GM23248 (cell line): ENCODE measurements at regions not wholly inside any gene's neighbourhood (a gene's known extent, or its start where the extent isn't known, plus 50 kb on each side); places are given as distances from the start of the nearest gene placed in this dataset.

Experiments
- DNase-seq: peaks from one replicate; pipeline ENCODE4 v3.0.0-alpha.2; 2015
- H2AFZ ChIP-seq: fragments of 200-600 bp; sonication (generic); 2 replicates; pipeline ENCODE4 v1.6.1; 2016; ENCODE audit warnings: antibody characterized with exemption
- H3F3A ChIP-seq: fragments of 200-600 bp; sonication (generic); 2 replicates; pipeline ENCODE4 v1.6.1; 2016; ENCODE audit warnings: mild to moderate bottlenecking, antibody characterized with exemption, mixed run types; ENCODE audit not compliant: insufficient read depth
- H3K27ac ChIP-seq: fragments of 200-600 bp; sonication (generic); 2 replicates; pipeline ENCODE4 v1.5.1; 2016; ENCODE audit warnings: mild to moderate bottlenecking
- H3K27me3 ChIP-seq: fragments of 200-600 bp; sonication (generic); replicated peaks from 2 replicates; pipeline ENCODE4 v1.6.1; 2016; ENCODE audit warnings: mild to moderate bottlenecking; ENCODE audit not compliant: insufficient read depth
- H3K36me3 ChIP-seq: fragments of 200-600 bp; sonication (generic); 2 replicates; pipeline ENCODE4 v1.6.1; 2016; ENCODE audit warnings: low read depth, mild to moderate bottlenecking
- H3K4me1 ChIP-seq: fragments of 200-600 bp; sonication (generic); 2 replicates; pipeline ENCODE4 v1.6.1; 2016; ENCODE audit warnings: mild to moderate bottlenecking; ENCODE audit not compliant: insufficient read depth
- H3K4me2 ChIP-seq: fragments of 200-600 bp; sonication (generic); one replicate; pipeline ENCODE4 v1.6.1; 2016; ENCODE audit warnings: mild to moderate bottlenecking; ENCODE audit not compliant: unreplicated experiment
- H3K4me3 ChIP-seq: fragments of 200-600 bp; sonication (generic); 2 replicates; pipeline ENCODE4 v1.5.1; 2016; ENCODE audit warnings: mild to moderate bottlenecking
- H3K79me2 ChIP-seq: fragments of 200-600 bp; sonication (generic); 2 replicates; pipeline ENCODE4 v1.6.1; 2016; ENCODE audit warnings: mild to moderate bottlenecking; ENCODE audit not compliant: insufficient read depth
- H3K9ac ChIP-seq: fragments of 200-600 bp; sonication (generic); 2 replicates; pipeline ENCODE4 v1.6.1; 2016; ENCODE audit warnings: mild to moderate bottlenecking
- H3K9me2 ChIP-seq: fragments of 200-600 bp; sonication (generic); 2 replicates; pipeline ENCODE4 v1.6.1; 2016; ENCODE audit warnings: mixed run types, mild to moderate bottlenecking, moderate library complexity; ENCODE audit not compliant: insufficient read depth
- H3K9me3 ChIP-seq: fragments of 200-600 bp; sonication (generic); one replicate; pipeline ENCODE4 v1.6.1; 2017; ENCODE audit warnings: low read depth
- H4K20me1 ChIP-seq: fragments of 200-600 bp; sonication (generic); 2 replicates; pipeline ENCODE4 v1.6.0; 2016; ENCODE audit not compliant: insufficient read depth
- EZH2 ChIP-seq: fragments of 200-600 bp; sonication (generic); IDR thresholded peaks from 2 replicates; pipeline ENCODE4 v1.6.1; 2018; ENCODE audit warnings: antibody characterized with exemption, mild to moderate bottlenecking; ENCODE audit not compliant: insufficient read depth, poor library complexity, severe bottlenecking
- EZH2phosphoT487 ChIP-seq: fragments of 200-600 bp; sonication (generic); IDR thresholded peaks from 2 replicates; pipeline ENCODE4 v1.6.1; 2018; ENCODE audit warnings: antibody characterized with exemption, moderate library complexity, mild to moderate bottlenecking, low read depth; ENCODE audit not compliant: insufficient read depth
- WGBS, 2 experiments: methylation state at CpG; one replicate each; pipeline ENCODE4 v1.1.6; 2015 to 2017; ENCODE audit warnings: low lambda C conversion rate in 2 of 2, low coverage in 1 of 2; ENCODE audit errors: missing lambda C conversion rate in 2 of 2; 5-methylcytosine and 5-hydroxymethylcytosine counted together
- in situ Hi-C: fragments of 300-500 bp; cut with MboI; formaldehyde crosslinking; loops from 2 replicates; pipeline ENCODE4 v1.15.0; 2020

GRCh38 chr2:155846259-155846658 lies 486.3 kb downstream of the NR4A2 start:
- no peaks in the 10 kb centered on the region for H3F3A ChIP-seq
- no peaks in the 10 kb centered on the region for H4K20me1 ChIP-seq
- H3K4me1 ChIP-seq: no peaks in the 10 kb centered on the region
- in situ Hi-C loops: no loop called here
- no peak overlapping the region for H3K27ac ChIP-seq
- TF ChIP-seq EZH2phosphoT487 (no peak), EZH2 (no peak)
- peaks cover 4% of the 10 kb centered on the region for H3K9me3 ChIP-seq
- no peaks in the 10 kb centered on the region for H3K36me3 ChIP-seq
- H3K4me2 ChIP-seq: no peak overlapping the region
- H3K79me2 ChIP-seq: no peaks in the 10 kb centered on the region
- H3K4me3 ChIP-seq: no peak overlapping the region
- no peak overlapping the region for H2AFZ ChIP-seq
- no peaks in the 10 kb centered on the region for H3K9me2 ChIP-seq
- H3K27me3 ChIP-seq: no peaks in the 10 kb centered on the region
- DNase-seq: no peak
- H3K9ac ChIP-seq: no peak overlapping the region

DNA sequence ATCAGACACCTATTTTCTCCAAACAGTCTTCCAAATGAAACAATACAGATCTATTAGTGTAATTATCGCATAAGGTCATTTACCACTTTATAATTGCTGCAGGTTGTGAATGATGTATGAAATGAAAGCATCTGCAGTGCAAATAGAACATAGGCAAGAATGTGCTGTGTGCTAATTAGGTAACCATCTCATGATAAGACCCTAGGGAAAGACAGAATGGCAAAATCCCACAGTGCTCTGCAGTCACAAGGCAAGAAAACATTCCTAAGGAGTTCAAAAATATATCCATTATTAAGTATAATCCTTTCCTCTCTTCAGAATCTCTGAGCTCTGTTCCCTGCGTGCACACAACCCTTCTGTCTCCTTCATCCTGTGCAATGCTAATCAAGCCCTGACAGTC lies 488.1 kb downstream of the NR4A2 start:
- no peaks in the 10 kb centered on the region for H3K9me3 ChIP-seq
- H4K20me1 ChIP-seq: no peaks in the 10 kb centered on the region
- H3K4me1 ChIP-seq: no peaks in the 10 kb centered on the region
- H2AFZ ChIP-seq: no peak overlapping the region
- no peak for DNase-seq
- H3K36me3 ChIP-seq: no peaks in the 10 kb centered on the region
- no peak for TF ChIP-seq EZH2phosphoT487
- no peak for TF ChIP-seq EZH2
- H3K9me2 ChIP-seq: no peaks in the 10 kb centered on the region
- no peak overlapping the region for H3K4me3 ChIP-seq
- no peaks in the 10 kb centered on the region for H3F3A ChIP-seq
- no peak overlapping the region for H3K9ac ChIP-seq
- no peaks in the 10 kb centered on the region for H3K27me3 ChIP-seq
- H3K4me2 ChIP-seq: no peak overlapping the region
- in situ Hi-C loops: no loop called here
- no peaks in the 10 kb centered on the region for H3K79me2 ChIP-seq
- no peak overlapping the region for H3K27ac ChIP-seq
- 53 to 62% methylated on average over 2 of the region's 2 CpGs for WGBS, 2 experiments

DNA sequence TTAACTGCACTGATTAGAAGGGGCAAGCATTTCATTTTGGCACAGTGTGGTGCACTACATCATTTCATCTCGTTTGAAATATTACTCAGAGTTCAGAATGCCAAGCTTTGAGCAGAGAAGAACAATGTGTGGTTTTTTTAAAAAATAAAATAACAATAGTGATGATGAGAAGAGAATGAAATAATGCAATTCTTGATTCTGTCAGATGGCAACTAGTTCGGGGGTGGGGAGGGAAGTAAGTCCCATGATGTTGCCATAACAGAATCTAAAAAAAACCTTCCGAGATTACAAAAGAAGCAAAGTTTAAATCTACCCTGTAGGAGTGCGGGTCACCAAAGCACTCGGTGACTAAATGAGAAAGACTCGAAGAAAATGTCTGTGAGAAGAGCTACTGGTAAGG lies 490.4 kb downstream of the NR4A2 start:
- no peak overlapping the region for H3K4me2 ChIP-seq
- no peaks in the 10 kb centered on the region for H3K79me2 ChIP-seq
- no peaks in the 10 kb centered on the region for H3K9me3 ChIP-seq
- no peak overlapping the region for H3K9ac ChIP-seq
- peak; percentile 4 for DNase-seq
- no peak for TF ChIP-seq EZH2
- no peak for TF ChIP-seq EZH2phosphoT487
- H3K4me3 ChIP-seq: no peak overlapping the region
- no peaks in the 10 kb centered on the region for H3K9me2 ChIP-seq
- in situ Hi-C loops: no loop called here
- H3K4me1 ChIP-seq: no peaks in the 10 kb centered on the region
- no peak overlapping the region for H3K27ac ChIP-seq
- no peaks in the 10 kb centered on the region for H4K20me1 ChIP-seq
- 1 to 4% methylated on average over 6 of the region's 6 CpGs for WGBS, 2 experiments
- H3K27me3 ChIP-seq: no peaks in the 10 kb centered on the region
- no peaks in the 10 kb centered on the region for H3F3A ChIP-seq
- no peaks in the 10 kb centered on the region for H3K36me3 ChIP-seq
- no peak overlapping the region for H2AFZ ChIP-seq

DNA sequence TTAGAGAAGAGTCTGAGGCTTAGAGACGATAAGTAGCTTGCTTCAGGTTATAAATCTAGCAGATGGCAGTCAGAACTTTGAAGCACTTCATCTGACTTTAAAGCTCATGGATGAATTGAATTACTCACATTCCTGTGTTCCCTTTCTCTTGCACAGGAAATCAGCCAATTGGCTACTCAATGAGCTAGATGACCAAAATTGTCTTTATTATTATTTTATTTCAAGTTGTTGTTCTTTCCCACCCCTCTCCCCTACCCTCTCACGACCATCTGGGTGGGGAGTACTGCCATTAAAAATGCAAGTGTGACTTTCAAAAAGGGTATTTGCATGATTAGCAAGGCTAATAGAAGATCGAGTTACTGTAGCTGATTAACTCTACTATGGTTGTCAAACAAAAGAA lies 491.1 kb downstream of the NR4A2 start:
- H3K4me1 ChIP-seq: no peaks in the 10 kb centered on the region
- WGBS, 2 experiments: 0 to 2% methylated on average over 3 of the region's 3 CpGs
- no peaks in the 10 kb centered on the region for H4K20me1 ChIP-seq
- TF ChIP-seq EZH2phosphoT487 (no peak), EZH2 (no peak)
- H3K9me3 ChIP-seq: no peaks in the 10 kb centered on the region
- no peak for DNase-seq
- H3F3A ChIP-seq: no peaks in the 10 kb centered on the region
- H3K36me3 ChIP-seq: no peaks in the 10 kb centered on the region
- H3K9me2 ChIP-seq: no peaks in the 10 kb centered on the region
- H3K4me2 ChIP-seq: no peak overlapping the region
- H3K27ac ChIP-seq: no peak overlapping the region
- H3K27me3 ChIP-seq: no peaks in the 10 kb centered on the region
- no peak overlapping the region for H3K4me3 ChIP-seq
- no peak overlapping the region for H3K9ac ChIP-seq
- no peaks in the 10 kb centered on the region for H3K79me2 ChIP-seq
- in situ Hi-C loops: no loop called here
- no peak overlapping the region for H2AFZ ChIP-seq

GRCh38 chr2:155840661-155841060 lies 491.9 kb downstream of the NR4A2 start:
- in situ Hi-C loops: no loop called here
- no peaks in the 10 kb centered on the region for H4K20me1 ChIP-seq
- H2AFZ ChIP-seq: no peak overlapping the region
- H3F3A ChIP-seq: no peaks in the 10 kb centered on the region
- H3K9ac ChIP-seq: no peak overlapping the region
- H3K4me2 ChIP-seq: no peak overlapping the region
- no peaks in the 10 kb centered on the region for H3K9me3 ChIP-seq
- no peaks in the 10 kb centered on the region for H3K4me1 ChIP-seq
- TF ChIP-seq EZH2phosphoT487 (no peak), EZH2 (no peak)
- H3K27ac ChIP-seq: no peak overlapping the region
- no peaks in the 10 kb centered on the region for H3K36me3 ChIP-seq
- H3K4me3 ChIP-seq: no peak overlapping the region
- no peaks in the 10 kb centered on the region for H3K27me3 ChIP-seq
- no peak for DNase-seq
- H3K79me2 ChIP-seq: no peaks in the 10 kb centered on the region
- 10 to 20% methylated on average over 1 of the region's 1 CpG for WGBS, 2 experiments
- no peaks in the 10 kb centered on the region for H3K9me2 ChIP-seq
